ENCODE measurements at regions not wholly inside any gene's neighbourhood (a gene's known extent, or its start where the extent isn't known, plus 50 kb on each side); places are given as distances from the start of the nearest gene placed in this dataset.

GRCh38 chr3:82080792-82081191 lies 319.3 kb upstream of the GBE1 start:
- no peak for DNase-seq

DNA sequence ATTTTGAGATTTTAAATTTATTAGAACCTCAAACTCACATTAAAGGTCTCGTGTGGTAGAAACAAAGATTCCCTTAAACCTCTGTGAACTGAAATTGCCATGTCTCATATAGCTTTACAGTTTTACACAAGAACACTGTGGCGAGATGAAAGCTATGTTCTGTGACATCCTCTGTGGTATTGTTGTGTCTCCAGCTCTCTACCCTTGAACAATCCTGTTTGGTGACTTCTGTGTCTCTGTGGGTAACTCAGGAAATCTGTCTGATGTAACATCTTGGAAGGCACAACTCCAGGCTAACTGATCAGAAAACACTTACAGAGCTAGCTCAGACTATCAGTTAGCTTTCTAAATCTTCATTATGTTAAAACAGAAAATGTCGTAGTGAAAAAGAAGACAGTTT lies 318.8 kb upstream of the GBE1 start:
- DNase-seq: no peak

DNA sequence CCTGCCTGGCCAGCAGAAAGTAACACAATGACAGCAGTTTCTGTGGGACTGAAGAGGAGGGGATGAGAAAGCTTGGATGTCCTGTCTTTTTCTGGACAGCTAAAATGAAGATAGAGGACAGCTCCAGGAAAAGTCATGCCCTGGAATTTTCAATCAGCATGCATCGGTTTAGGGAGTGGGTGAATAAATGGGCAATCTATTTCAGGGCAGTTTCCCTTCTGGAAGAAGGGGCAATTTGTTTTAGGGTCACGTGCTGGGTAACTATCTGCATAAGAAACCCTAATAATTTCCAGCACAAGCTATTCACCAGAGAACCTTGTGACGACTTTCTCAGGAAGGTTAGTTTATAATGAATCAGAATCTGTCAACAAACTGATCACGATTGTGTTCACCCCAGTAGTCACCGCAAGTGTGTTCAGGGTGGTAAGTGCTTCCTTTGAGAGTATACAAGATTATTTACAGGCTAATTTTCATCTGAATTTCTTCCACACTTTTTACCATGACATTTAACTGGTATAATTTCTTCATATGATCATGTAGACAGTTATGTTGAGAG lies 318.0 kb upstream of the GBE1 start:
- no peak for DNase-seq

- DNase-seq: no peak
These were observed 316.8 kb upstream of the GBE1 start for GRCh38 chr3:82078246-82078645.

GRCh38 chr3:82067420-82067819 lies 306.0 kb upstream of the GBE1 start:
- DNase-seq: no peak

- DNase-seq: no peak
These were observed 297.4 kb upstream of the GBE1 start for GRCh38 chr3:82058809-82059208.

DNA sequence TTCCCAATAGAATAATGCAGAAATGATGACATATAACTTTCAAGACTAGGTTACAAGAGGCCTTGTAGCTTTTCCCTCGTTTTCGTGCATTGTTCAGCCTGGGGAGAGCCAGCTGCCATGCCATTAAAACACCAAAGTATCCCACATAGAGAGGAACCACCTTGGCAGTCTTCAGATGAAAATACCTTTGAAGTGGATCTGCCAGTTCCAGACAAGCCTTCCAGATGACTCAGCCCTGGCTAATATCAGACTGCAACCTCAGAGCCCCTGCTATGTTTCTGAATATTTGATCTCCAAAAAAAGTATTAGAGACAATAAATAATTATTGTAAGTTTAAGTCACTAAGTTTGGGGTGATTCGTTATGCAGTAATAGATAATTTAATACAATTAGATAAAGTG lies 294.3 kb upstream of the GBE1 start:
- DNase-seq: no peak

DNA sequence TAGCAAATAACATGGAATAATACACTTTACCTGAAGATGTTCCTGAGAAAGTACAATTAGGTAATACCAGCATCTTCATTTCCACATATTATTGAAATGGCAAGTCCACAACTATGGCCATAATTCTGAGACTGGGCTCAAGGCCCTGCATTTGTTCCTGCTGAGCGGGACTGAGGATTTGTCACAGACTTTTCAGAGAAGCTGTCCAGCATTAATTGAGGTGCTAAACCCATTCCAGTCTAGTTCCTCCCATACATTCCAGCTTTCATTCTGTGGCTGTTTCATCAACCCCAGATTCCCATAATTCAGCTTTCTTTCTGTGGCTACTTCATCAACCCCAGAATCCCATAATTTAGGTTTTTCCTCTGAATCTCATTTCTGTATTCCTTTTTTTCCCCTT lies 293.4 kb upstream of the GBE1 start:
- DNase-seq: no peak

DNA sequence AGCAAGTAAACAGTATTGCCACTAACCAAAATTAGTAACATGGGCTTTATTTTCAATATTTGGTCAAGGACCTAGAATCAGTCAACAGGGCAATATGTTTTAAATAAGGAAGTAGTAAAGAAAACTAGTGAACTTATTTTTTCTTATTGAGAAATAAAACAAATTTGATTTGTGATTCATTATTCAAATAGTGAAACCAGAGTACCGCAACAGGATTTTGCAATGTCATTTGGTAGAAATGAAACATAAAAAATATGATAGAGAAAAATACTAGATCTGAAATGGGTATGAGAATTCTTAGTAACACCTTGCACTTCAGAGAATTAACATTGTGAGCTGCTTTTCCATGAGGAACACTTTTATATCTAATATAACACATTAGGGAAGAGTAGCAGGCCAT lies 291.8 kb upstream of the GBE1 start:
- no peak for DNase-seq

DNA sequence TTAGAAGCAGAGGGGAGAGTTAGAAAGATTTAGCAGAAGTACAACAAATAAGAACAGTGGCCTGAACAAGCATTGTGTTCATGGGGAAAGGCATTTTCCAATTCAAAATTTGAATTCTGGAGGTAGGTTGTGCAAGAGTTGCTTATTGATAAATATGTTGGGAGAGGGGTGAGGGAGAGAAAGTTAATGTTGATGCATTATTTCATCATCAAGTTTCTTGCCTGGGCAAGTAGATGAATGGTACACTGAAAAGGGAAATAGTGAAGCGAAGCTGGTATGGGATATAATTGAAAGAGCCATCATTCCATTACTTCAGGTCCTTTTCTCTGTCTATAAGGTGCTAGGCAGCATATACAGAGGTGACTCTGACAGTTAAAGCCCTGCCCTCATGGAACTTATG lies 288.9 kb upstream of the GBE1 start:
- no peak for DNase-seq

DNA sequence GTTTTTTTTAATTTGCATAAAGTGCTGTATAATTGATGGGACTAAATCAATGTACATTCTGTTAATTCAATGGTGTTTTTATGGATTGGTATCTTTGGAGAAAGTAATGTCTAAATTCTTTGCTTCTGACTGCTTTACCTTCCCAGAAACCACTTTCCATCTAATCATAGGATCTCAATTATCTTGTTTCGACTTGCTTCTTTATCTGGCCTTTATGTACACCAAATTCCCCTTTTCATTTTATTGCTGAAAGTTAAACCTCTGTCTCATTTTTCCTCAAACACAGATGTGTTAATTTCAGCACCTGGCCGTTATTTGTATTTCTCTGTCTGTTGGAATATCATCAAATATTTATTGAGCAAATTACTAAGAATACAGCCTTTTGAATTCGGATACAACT lies 287.3 kb upstream of the GBE1 start:
- no peak for DNase-seq

GRCh38 chr3:82044930-82045705 lies 283.7 kb upstream of the GBE1 start:
- no peak for DNase-seq

DNA sequence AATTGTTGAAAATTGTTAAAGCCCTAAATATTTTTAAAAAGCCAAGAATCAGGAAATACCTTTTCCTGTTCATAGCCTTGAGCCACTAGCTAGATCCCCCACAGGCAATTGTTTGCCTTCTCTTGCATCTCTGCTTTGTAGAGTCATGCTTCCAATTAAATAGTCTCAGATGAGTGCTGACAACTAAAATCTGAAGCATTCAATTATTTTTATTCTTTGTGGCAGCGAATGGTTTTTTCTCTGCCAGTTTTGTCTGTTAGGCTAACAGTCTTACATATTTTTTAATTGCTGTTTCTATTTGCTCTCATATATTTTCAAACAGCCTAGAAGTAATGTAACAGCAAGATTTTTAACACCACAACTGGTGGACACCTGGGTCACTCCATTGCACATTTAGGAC lies 277.1 kb upstream of the GBE1 start:
- no peak for DNase-seq

GRCh38 chr3:82033186-82033585 lies 271.7 kb upstream of the GBE1 start:
- no peak for DNase-seq

- no peak for DNase-seq
These were observed 270.2 kb upstream of the GBE1 start for GRCh38 chr3:82031596-82031995.

DNA sequence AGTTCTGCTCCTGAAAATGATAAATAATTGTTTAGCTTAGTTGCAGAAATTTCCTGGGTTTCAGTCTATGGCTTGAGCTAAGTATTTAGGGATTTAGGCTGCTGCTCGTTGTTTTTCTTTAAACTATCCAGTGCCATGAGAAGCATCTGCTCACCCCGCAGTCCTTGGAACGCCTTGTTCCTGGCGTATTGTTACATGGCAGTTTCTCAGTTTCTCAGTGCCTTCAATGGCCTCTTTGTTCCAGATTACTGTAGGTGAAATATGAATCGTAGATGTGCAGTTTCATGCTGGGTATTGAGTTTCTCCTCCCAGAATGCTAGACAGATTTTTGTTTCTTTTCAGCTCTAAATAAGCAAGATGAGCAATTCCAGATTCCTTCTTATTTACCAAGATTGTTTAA lies 269.5 kb upstream of the GBE1 start:
- DNase-seq: no peak

DNA sequence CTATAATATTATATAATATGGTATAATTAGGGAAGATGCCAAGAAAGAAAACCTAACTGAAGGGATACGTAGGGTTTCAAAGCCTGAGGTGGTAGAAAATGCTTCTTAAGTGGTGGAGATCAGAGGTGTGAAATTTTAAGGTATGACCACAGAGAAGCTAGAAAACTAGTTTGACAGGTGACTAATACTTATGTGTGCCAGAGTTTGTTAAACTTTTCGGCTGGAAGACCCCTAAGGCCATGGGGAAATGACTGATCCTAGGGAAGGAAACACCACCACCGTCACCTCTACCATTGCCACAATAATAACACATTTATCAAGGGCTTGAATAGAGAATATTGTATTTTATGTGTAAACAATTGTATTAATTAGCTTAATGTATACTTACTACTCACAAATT lies 261.4 kb upstream of the GBE1 start:
- no peak for DNase-seq

GRCh38 chr3:82020282-82020681 lies 258.8 kb upstream of the GBE1 start:
- no peak for DNase-seq

DNA sequence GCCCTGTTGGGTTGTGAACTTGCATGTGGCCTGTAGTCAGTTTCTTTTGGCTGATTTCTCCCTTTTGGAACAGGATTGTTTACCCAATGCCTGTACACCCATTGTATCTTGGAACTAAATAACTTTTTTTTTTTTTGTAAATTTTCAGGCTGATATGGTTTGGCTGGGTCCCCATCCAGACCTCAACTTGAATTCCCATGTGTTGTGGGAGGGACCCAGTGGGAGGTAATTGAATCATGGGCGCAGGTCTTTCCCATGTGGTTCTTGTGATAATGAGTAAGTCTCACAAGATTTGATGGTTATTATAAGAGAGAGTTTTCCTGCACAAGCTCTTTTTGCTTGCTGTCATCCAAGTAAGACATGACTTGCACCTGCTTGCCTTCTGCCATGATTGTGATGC lies 253.8 kb upstream of the GBE1 start:
- no peak for DNase-seq

DNA sequence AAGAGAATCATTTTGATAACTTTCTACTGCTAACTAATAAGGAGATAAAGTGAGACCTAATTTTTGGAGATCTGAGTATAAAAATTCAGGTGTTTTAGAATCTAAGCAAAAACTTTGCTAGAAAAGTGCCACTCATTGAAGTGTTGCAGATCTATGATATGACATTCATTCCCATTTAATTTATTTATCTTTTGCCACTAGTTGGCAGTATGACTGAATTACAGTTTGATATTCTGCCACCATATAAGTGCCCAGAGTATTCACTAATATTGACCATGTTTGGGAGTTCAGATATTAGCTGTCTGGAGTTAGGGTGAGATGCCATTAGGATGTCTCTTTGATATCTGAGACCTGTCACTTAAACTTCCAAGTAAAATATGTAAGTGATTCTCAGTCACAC lies 251.3 kb upstream of the GBE1 start:
- DNase-seq: no peak

- no peak for DNase-seq
These were observed 249.9 kb upstream of the GBE1 start for GRCh38 chr3:82011336-82011735.

- no peak for DNase-seq
These were observed 243.8 kb upstream of the GBE1 start for GRCh38 chr3:82005266-82005665.

GRCh38 chr3:82004266-82004665 lies 242.8 kb upstream of the GBE1 start:
- no peak for DNase-seq

DNA sequence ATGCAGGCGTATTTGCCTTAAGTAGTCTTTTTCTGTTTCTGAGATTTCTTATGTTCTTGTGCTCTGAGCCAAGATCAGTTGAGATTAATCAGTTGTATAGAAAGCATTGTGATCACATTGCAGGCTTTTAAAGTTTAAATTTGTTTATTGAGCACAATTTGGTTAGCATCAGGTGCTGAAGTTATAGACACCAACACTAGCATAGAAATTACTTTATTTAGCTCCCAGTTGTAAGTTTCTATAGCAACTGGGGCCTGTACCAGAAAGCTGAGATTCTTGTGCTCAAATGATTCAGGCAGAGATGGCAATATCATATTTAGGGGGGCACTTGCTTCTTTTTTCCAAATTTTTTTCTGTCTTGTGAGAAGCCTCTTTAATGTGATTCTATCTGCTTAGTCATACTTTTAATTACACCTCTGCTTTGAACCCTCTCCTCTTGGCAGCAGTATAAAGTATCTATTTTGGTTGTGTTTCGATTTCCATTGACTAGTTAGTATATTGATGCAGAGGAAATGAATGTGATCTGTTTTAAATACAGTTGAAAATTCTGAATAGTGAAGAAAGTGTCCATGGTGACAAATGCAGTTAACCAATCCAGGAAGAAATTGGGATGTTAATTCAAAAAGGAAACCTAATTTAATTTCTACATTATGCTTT lies 241.7 kb upstream of the GBE1 start:
- no peak for DNase-seq

GRCh38 chr3:82002491-82002890 lies 241.0 kb upstream of the GBE1 start:
- no peak for DNase-seq

Measured in T-helper 2 cell (primary cell).